Neural cell (in vitro differentiated cells): ENCODE measurements at regions not wholly inside any gene's neighbourhood (a gene's known extent, or its start where the extent isn't known, plus 50 kb on each side); places are given as distances from the start of the nearest gene placed in this dataset.
"Not testable (repeated sequence)": the region's sequence is repeated elsewhere in the genome, so short reads cannot be mapped to it uniquely, and the experiment has no call there.

ENCODE experiments used
- H2AFZ ChIP-seq: fragments of 200-600, 300-800 bp; sonication (generic), shearing (Covaris generic); 2 replicates; pipeline ENCODE4 v1.6.0; 2014; ENCODE audit warnings: low read depth, mild to moderate bottlenecking, antibody characterized with exemption, low read length, moderate library complexity
- H3F3A ChIP-seq: fragments of 200-600 bp; shearing (Covaris generic); 2 replicates; pipeline ENCODE4 v1.6.1; 2016; ENCODE audit warnings: mild to moderate bottlenecking, moderate library complexity, mixed read lengths, antibody characterized with exemption, low read length; ENCODE audit not compliant: insufficient read depth, poor library complexity, severe bottlenecking
- H3K27ac ChIP-seq: fragments of 200-600, 300-800 bp; sonication (generic), shearing (Covaris generic); 2 replicates; pipeline ENCODE4 v1.5.1; 2014; ENCODE audit warnings: mild to moderate bottlenecking, low read length, moderate library complexity
- H3K27me3 ChIP-seq: fragments of 300-800, 200-600 bp; sonication (generic), shearing (Covaris generic); 2 replicates; pipeline ENCODE4 v1.6.0; 2014; ENCODE audit warnings: mild to moderate bottlenecking, low read depth, low read length, moderate library complexity; ENCODE audit not compliant: insufficient read depth
- H3K36me3 ChIP-seq: fragments of 300-800, 200-600 bp; sonication (generic), shearing (Covaris generic); 2 replicates; pipeline ENCODE4 v1.5.1; 2014; ENCODE audit warnings: mild to moderate bottlenecking, antibody characterized with exemption, low read length, moderate library complexity; ENCODE audit not compliant: insufficient read depth
- H3K4me2 ChIP-seq: fragments of 300-800, 200-600 bp; sonication (generic), shearing (Covaris generic); 2 replicates; pipeline ENCODE4 v1.6.0; 2014; ENCODE audit warnings: mild to moderate bottlenecking, low read length
- H3K4me3 ChIP-seq: fragments of 300-800, 200-600 bp; sonication (generic), shearing (Covaris generic); 2 replicates; pipeline ENCODE4 v1.5.1; 2014; ENCODE audit warnings: mild to moderate bottlenecking, low read length, moderate library complexity
- H3K79me2 ChIP-seq: fragments of 200-600 bp; shearing (Covaris generic); replicated peaks from 2 replicates; pipeline ENCODE4 v1.6.0; 2014; ENCODE audit warnings: mild to moderate bottlenecking, low read length, moderate library complexity; ENCODE audit not compliant: insufficient read depth
- H3K9ac ChIP-seq: fragments of 300-800, 200-600 bp; sonication (generic), shearing (Covaris generic); 2 replicates; pipeline ENCODE4 v1.6.1; 2016; ENCODE audit warnings: mild to moderate bottlenecking, low read length, mixed read lengths
- H3K9me2 ChIP-seq: fragments of 200-600 bp; shearing (Covaris generic); 2 replicates; pipeline ENCODE4 v1.6.1; 2016; ENCODE audit warnings: mild to moderate bottlenecking, low read length, mixed read lengths; ENCODE audit not compliant: insufficient read depth
- H3K9me3 ChIP-seq: fragments of 200-600, 300-800 bp; sonication (generic), shearing (Covaris generic); 2 replicates; pipeline ENCODE4 v1.6.1; 2016; ENCODE audit warnings: mild to moderate bottlenecking, mixed run types, low read length, moderate library complexity, mixed read lengths
- H4K20me1 ChIP-seq: fragments of 200-600 bp; shearing (Covaris generic); 2 replicates; pipeline ENCODE4 v1.6.1; 2016; ENCODE audit warnings: mild to moderate bottlenecking, mixed run types; ENCODE audit not compliant: insufficient read depth
- EP300 ChIP-seq: fragments of 450-650 bp; conservative IDR thresholded peaks from 2 replicates; pipeline ENCODE4 v1.6.1; 2014; ENCODE audit warnings: antibody characterized with exemption, mild to moderate bottlenecking, moderate library complexity; ENCODE audit not compliant: poor library complexity, severe bottlenecking
- EZH2 ChIP-seq: fragments of 200-600, 300-800 bp; shearing (Covaris generic), sonication (generic); IDR thresholded peaks from 2 replicates; pipeline ENCODE4 v1.6.1; 2014; ENCODE audit warnings: antibody characterized with exemption, low read length, borderline replicate concordance, mild to moderate bottlenecking; ENCODE audit not compliant: insufficient read depth, poor library complexity, severe bottlenecking
- MXI1 ChIP-seq: fragments of 450-650 bp; conservative IDR thresholded peaks from 2 replicates; pipeline ENCODE4 v1.6.1; 2014; ENCODE audit warnings: antibody characterized with exemption, mild to moderate bottlenecking; ENCODE audit not compliant: poor library complexity, severe bottlenecking
- POLR2AphosphoS5 ChIP-seq: IDR thresholded peaks from 2 replicates; pipeline ENCODE4 v1.6.1; 2012
- RAD21 ChIP-seq: fragments of 450-650 bp; conservative IDR thresholded peaks from 2 replicates; pipeline ENCODE4 v1.6.1; 2014; ENCODE audit warnings: antibody characterized with exemption, mild to moderate bottlenecking, moderate library complexity
- SMC3 ChIP-seq: fragments of 450-650 bp; conservative IDR thresholded peaks from 2 replicates; pipeline ENCODE4 v1.6.1; 2014; ENCODE audit warnings: antibody characterized with exemption, mild to moderate bottlenecking, moderate library complexity; ENCODE audit not compliant: poor library complexity
- TAF1 ChIP-seq: IDR thresholded peaks from 2 replicates; pipeline ENCODE4 v1.6.1; 2012; ENCODE audit warnings: low read depth
- TF ChIP-seq, protein P1 (sequence below): fragments of 450-650 bp; IDR thresholded peaks from 2 replicates; pipeline ENCODE4 v1.5.1; 2014; ENCODE audit warnings: antibody characterized with exemption, mild to moderate bottlenecking, moderate library complexity; ENCODE audit not compliant: poor library complexity, severe bottlenecking
- TF ChIP-seq, protein P2 (sequence below): IDR thresholded peaks from 2 replicates; pipeline ENCODE4 v1.6.1; 2012; ENCODE audit warnings: borderline replicate concordance

DNA sequence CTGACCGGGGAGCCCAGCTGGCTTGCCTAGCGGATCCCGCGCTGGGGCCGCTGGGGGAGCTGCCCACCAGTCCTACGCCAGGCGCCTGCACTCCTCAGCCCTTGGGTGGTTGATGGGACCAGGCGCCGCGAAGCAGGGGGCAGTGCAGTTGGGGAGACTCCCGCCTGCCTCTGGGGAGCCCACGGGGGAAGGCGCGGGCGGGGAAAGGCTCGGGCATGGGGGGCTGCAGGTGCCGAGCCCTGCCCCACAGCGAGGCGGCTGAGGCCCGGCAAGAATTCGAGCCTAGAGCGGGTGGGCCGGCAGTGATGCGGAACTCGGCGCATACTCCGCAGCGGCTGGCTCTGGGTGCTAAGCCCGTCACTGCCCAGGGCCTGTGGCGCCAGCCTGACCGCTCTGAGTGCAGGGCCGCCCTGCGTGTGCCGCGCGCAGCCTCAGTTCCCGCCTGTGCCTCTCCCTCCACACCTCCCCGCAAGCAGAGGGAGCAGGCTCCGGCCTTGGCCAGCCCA lies 249.1 kb upstream of the TEKT4 start:
- no peak overlapping the region for H3K9ac ChIP-seq
- H3K9me2 ChIP-seq, result no peaks in the 10 kb centered on the region
- no peaks in the 10 kb centered on the region for H3K27me3 ChIP-seq
- no peak overlapping the region for H3K27ac ChIP-seq
- no peak overlapping the region for H3K4me3 ChIP-seq
- H3K79me2 ChIP-seq, result no peaks in the 10 kb centered on the region
- H3K4me2 ChIP-seq, result no peak overlapping the region
- no peak for TF ChIP-seq RAD21
- TF ChIP-seq MXI1, result no peak
- TF ChIP-seq, protein P1, sequence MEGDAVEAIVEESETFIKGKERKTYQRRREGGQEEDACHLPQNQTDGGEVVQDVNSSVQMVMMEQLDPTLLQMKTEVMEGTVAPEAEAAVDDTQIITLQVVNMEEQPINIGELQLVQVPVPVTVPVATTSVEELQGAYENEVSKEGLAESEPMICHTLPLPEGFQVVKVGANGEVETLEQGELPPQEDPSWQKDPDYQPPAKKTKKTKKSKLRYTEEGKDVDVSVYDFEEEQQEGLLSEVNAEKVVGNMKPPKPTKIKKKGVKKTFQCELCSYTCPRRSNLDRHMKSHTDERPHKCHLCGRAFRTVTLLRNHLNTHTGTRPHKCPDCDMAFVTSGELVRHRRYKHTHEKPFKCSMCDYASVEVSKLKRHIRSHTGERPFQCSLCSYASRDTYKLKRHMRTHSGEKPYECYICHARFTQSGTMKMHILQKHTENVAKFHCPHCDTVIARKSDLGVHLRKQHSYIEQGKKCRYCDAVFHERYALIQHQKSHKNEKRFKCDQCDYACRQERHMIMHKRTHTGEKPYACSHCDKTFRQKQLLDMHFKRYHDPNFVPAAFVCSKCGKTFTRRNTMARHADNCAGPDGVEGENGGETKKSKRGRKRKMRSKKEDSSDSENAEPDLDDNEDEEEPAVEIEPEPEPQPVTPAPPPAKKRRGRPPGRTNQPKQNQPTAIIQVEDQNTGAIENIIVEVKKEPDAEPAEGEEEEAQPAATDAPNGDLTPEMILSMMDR, result no peak
- TF ChIP-seq, protein P2, sequence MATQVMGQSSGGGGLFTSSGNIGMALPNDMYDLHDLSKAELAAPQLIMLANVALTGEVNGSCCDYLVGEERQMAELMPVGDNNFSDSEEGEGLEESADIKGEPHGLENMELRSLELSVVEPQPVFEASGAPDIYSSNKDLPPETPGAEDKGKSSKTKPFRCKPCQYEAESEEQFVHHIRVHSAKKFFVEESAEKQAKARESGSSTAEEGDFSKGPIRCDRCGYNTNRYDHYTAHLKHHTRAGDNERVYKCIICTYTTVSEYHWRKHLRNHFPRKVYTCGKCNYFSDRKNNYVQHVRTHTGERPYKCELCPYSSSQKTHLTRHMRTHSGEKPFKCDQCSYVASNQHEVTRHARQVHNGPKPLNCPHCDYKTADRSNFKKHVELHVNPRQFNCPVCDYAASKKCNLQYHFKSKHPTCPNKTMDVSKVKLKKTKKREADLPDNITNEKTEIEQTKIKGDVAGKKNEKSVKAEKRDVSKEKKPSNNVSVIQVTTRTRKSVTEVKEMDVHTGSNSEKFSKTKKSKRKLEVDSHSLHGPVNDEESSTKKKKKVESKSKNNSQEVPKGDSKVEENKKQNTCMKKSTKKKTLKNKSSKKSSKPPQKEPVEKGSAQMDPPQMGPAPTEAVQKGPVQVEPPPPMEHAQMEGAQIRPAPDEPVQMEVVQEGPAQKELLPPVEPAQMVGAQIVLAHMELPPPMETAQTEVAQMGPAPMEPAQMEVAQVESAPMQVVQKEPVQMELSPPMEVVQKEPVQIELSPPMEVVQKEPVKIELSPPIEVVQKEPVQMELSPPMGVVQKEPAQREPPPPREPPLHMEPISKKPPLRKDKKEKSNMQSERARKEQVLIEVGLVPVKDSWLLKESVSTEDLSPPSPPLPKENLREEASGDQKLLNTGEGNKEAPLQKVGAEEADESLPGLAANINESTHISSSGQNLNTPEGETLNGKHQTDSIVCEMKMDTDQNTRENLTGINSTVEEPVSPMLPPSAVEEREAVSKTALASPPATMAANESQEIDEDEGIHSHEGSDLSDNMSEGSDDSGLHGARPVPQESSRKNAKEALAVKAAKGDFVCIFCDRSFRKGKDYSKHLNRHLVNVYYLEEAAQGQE, result no peak
- no peak for TF ChIP-seq EP300
- no peak for TF ChIP-seq TAF1
- no peak for TF ChIP-seq POLR2AphosphoS5
- TF ChIP-seq EZH2, result no peak
- TF ChIP-seq SMC3, result no peak
- H3F3A ChIP-seq, result no peaks in the 10 kb centered on the region
- H4K20me1 ChIP-seq, result no peaks in the 10 kb centered on the region
- no peaks in the 10 kb centered on the region for H3K36me3 ChIP-seq
- no peak overlapping the region for H2AFZ ChIP-seq
- no peaks in the 10 kb centered on the region for H3K9me3 ChIP-seq

DNA sequence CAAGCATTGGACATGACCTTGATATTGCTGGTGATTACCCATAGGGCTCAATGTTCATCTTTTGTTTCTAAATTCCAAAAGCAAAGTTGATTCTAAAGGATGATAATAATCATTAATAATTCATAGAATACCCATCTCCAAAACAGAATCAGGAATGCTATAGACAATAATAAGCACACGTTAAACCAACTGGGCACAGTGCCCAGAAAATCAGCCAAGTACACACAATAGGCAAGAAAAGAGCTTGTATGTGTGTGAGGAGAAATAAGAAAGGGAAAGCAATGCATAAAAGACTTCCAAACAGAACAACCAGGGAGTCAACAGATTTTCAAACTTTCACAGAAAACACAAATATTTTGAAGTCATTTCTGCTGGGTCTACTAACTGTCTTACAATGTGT lies 242.3 kb upstream of the TEKT4 start:
- not testable (repeated sequence) for H3K27me3 ChIP-seq, H3K36me3 ChIP-seq, H3K79me2 ChIP-seq, H3K9ac ChIP-seq, H4K20me1 ChIP-seq, H3K4me3 ChIP-seq, H3K27ac ChIP-seq, H3F3A ChIP-seq, H3K9me2 ChIP-seq, H3K4me2 ChIP-seq, H3K9me3 ChIP-seq, H2AFZ ChIP-seq

GRCh38 chr2:94641397-94641796 lies 229.8 kb upstream of the TEKT4 start:
- not testable (repeated sequence) for H3K27ac ChIP-seq, H3K9ac ChIP-seq, H3K4me3 ChIP-seq, H3F3A ChIP-seq, H3K36me3 ChIP-seq, H3K9me3 ChIP-seq, H3K27me3 ChIP-seq, H3K4me2 ChIP-seq, H2AFZ ChIP-seq, H3K9me2 ChIP-seq, H4K20me1 ChIP-seq, H3K79me2 ChIP-seq

DNA sequence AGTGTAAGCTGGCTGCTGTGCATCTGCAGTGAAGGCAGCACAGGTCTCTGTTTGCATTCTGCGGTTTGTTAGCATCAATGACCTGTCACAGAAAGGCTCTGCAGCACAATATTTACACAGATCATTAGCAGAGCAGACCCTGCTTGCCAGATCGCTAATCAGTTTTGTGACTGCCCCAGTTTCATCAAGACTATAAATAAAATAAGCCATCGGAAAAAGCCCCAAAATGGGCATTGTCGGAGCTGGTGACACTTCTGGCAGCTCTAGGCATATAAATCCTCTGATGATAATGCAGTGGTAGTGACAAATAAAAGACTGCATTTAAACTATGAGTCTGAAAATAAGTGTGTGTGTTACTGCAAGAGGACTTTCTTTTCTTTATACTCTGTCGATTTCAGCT lies 219.1 kb upstream of the TEKT4 start:
- H3K9ac ChIP-seq, H3K27me3 ChIP-seq, H3K9me2 ChIP-seq, H3K27ac ChIP-seq, H2AFZ ChIP-seq, H3K9me3 ChIP-seq, H3K79me2 ChIP-seq, H3K4me2 ChIP-seq, H4K20me1 ChIP-seq, H3K4me3 ChIP-seq, H3K36me3 ChIP-seq, H3F3A ChIP-seq: not testable (repeated sequence)

DNA sequence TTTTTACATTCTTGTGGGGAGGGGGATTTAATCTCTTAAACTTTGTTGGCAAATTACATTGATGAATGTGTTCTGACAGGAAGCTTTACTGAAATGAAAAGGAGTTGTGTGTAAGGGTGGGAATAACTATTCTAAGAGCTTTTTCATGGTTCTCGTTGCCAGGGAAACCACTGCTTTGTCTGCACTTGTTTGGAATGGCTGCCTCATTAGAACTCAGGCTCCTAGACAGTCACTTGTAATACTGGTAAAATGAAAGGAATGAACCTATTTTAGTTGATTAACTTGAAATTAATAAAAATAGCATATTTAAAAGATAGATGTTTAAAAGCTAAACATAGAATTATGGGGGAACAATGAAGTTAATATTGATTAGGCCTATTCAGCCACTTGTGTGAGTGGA lies 201.4 kb upstream of the TEKT4 start:
- H3K9me2 ChIP-seq, H3K4me2 ChIP-seq, H3K79me2 ChIP-seq, H3K27me3 ChIP-seq, H2AFZ ChIP-seq, H3K4me3 ChIP-seq, H3K9ac ChIP-seq, H3K27ac ChIP-seq, H4K20me1 ChIP-seq, H3K36me3 ChIP-seq, H3F3A ChIP-seq, H3K9me3 ChIP-seq: not testable (repeated sequence)
